KBM-7 (cell line): ENCODE measurements at regions not wholly inside any gene's neighbourhood (a gene's known extent, or its start where the extent isn't known, plus 50 kb on each side); places are given as distances from the start of the nearest gene placed in this dataset.
"Not testable (repeated sequence)": the region's sequence is repeated elsewhere in the genome, so short reads cannot be mapped to it uniquely, and the experiment has no call there.

Source experiments
- DNase-seq: peaks from one replicate; pipeline ENCODE4 v3.0.0-alpha.2; 2015
- in situ Hi-C: fragments of 300-500 bp; cut with MboI; formaldehyde crosslinking; loops from 2 replicates; pipeline ENCODE4 v1.14.3; 2020; ENCODE audit warnings: low sequenced_read_pairs, low pct_unique_long_range_greater_than_20kb, mixed read lengths

DNA sequence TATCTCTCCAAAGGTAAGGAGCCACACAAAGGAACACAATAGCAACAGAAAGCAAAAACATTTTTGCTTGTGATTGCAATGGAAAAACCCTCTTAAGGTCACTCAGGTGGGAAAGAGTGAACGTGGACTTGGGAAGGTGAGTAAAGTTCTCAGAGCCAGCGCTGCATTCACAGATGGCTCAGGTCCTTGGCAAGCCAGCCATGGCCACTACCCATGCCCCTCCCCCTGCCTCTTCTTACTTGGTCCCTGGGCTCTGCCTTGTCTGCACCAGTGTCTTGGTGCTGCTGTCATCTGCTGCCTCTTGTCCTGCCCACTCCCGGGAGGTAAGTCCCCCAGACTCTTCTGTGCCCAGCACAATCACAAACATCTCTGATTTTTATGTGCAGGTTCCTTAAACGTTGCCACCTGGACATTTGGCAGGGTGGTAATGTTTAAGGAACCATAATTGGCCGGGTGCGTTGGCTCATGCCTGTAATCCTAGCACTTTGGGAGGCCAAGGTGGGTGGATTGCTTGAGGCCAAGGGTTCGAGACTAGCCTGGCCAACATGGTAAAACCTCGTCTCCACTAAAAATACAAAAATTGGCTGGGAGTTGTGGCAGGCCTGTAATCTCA, 74.6 kb downstream of the FEM1C start:
- in situ Hi-C loops: no loop called here
- no peak for DNase-seq

DNA sequence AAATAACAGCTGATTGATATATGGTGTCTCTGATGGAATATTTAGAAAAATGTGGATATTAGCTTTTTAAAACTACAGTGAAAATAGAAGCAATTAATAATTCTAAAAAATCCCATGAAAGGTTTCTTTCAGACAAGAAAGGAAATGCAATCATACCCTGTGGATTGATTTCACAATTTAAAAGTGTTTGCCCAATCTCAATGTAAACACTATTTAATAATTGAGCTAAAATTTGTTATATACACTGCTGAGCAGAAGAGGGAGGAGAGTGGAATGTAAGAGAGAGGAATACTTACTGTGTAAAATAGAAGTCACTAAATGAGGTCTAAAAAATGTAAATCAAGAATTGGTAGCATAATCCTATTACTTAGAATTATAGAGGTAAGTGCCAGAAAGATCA, 76.9 kb downstream of the FEM1C start:
- DNase-seq: no peak
- in situ Hi-C loops: no loop called here

DNA sequence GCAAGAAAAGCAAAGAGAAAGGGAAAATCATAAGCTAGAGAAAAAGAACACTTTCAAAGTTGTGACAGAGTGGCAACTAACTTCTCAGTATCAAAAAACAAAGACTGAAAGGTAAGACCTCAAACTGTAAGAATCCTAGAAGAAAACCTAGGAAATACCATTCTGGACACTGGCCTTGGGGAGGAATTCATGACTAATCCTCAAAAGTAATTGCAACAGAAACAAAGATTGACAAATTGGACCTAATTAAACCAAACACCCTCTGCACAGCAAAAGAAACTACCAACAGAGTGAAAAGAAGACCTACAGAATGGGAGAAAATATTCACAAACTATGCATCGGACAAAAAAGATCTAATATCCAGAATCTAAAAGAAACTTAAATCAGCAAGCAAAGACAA, 79.1 kb downstream of the FEM1C start:
- DNase-seq: no peak
- in situ Hi-C loops: no loop called here

DNA sequence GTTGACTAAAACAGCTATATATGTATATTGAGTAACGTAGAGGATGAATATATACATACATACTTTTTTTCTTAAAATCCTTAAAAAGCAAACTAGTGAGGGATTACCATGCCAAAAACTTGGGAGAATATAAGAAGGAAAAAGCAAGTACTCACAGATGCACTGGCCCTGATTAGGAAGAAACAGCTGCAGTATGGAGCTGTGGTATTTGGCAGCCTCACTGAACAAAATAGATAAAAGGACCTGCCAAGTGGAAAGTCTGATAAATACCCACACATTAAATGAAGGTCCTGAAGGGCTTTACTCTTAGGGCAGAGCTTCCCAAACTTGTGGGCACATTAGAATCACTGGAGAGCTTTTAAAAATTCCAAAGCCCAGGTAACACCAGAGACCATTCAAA, 80.6 kb downstream of the FEM1C start:
- in situ Hi-C loops: no loop called here
- DNase-seq: no peak

DNA sequence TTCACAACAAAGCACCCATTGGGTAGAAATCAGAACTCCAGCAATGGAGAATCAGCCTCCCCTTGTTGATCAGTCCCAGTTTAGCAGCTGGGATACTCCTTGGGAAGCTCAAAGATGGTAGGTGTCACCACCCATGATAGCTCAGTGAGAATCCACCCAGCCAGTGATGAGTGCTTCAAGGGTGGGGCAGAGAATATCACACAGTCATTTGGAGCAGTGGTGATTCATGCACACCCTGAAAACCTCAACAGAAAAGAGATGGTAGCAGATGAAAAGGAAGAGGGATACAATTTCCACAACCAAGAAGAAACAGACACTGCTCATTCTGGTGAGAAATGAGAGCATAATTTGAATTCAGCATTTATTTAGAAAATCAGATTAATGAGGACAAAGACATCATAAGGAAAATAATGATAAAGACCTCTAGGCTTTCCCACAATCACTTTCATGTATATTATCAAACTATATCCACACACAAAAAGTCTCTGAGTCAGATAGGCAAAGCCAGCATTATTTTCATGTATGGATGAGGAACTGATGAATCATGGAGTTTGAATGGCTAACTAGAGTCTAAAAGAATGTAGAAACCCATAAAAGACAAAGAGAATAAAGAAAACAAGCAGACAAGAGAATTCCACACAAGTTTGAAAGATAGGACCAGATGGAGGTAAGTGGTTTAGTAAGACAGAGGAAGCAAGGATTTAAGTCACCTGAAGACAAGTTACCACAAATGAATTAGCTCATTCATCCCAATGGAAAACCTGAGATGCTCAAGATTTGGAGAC, 82.9 kb downstream of the FEM1C start:
- in situ Hi-C loops: no loop called here
- DNase-seq: no peak

DNA sequence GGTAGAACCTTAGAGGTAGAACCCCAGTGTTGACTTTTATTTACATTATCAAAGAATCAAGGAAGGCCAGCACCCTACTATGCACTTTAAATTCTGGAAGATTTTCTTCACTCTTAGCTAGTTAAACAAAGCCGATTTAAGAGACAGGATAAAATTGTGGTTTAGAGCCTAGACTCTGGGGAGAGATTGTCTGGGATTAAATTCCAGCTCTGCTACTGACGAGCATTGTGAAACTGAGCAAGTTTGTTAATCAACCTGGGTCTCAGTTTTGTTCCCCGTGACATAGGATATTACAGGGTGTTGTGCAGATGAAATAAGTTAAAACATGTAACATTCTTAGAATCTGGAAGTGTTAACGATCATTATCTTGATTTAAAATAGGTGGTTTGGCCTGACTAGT, 83.5 kb downstream of the FEM1C start:
- in situ Hi-C loops: no loop called here
- DNase-seq: no peak

DNA sequence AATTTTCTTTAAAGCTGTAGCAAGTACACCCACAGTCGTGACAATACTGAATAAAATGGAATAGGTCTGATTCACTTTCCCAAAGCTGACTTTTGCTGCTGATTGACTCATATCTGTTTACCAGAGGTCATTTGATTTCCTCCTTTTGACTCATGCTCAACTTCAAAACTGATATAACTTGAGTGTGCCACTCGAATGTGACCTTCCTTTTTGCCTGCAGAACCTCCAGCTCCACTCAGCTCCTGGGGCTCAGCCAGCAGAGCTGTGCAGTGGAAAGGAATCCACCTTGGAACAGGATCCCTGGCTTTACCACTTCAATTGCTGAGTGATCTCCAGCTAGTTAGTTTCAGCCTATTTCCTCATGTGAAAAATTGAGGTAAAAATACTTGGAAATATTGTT, 84.1 kb downstream of the FEM1C start:
- in situ Hi-C loops: no loop called here
- no peak for DNase-seq

DNA sequence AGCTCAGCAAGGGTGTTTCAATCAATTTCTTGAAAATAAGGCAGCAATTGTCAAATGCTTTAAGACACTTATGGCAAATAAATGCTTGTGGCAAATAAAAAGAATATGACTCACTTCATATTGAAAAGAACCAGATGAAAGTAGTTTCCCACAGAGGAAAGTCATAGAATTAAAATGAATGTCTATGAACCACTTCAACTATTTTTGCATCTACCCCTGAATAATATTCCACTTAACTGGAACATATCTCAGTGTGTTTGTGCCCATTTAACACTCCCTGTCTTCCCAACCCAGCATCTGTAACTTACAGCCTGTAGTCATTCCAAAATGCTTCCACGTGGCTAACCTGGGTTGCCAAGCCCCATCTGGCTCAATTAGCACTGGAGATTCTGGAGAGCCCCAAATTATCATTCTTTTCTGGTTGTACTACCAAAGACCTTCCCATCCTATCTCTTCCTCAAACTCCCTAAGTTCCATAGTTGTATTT, 84.7 kb downstream of the FEM1C start:
- in situ Hi-C loops: no loop called here

DNA sequence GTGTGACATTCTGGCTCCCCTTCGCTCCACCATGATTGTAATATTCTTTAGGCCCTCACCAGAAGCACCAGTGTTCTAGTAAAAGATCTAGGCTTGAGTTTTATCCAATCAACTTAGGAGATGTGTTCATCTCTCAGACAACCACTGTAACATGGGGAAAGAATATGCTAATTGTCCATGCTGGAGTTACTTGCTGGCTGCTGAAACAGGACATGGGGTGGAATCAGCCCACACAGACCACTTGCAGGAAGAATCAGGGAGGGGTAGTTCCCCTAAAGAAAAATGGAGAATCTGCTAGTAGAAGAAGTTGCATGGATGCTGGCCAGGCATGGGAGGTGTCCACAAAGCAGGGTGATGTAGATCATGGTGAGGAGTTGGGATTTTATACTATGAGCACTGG, 86.2 kb downstream of the FEM1C start:
- no peak for DNase-seq
- in situ Hi-C loops: no loop called here

More for the DNA sequence above, 84.7 kb downstream of the FEM1C start:
- no peak for DNase-seq

DNA sequence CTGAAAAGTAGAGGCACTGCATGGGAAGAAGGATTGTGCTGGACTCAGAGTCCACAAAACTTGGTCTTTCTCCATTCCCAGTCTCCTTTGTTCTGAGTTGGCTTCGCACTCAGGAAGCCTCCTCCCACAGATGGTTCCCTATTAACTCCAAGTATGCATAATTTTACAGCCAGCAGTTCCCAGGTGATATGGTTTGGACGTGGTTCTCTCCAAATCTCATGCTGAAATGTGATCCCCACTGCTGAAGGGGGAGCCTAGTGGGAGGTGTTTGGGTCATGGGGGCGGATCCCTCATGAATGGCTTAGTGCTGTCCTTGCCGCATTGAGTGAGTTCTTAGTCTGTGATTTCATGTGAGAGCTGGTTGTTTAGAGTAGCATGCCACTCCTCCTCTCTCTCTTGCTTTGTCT, 86.6 kb downstream of the FEM1C start:
- no peak for DNase-seq
- in situ Hi-C loops: no loop called here

DNA sequence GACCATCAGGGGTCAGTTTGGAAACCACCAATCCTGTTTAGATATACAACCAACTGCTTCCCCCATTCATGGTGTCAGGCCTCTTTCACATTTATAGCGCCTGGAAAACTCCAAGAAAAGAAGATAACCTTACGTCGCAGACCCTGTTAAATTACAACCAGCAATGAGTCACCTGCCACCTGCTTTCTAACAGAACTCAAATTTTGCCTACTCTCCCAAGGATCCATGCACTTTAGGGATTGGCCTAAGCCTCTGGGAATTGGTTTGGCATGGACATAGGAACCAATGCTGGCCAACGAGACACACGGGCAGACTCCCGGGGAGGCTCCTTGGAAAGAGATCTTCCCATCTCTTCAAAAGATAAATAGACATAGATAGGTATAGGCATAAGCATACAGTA, 87.0 kb downstream of the FEM1C start:
- in situ Hi-C loops: no loop called here
- no peak for DNase-seq

DNA sequence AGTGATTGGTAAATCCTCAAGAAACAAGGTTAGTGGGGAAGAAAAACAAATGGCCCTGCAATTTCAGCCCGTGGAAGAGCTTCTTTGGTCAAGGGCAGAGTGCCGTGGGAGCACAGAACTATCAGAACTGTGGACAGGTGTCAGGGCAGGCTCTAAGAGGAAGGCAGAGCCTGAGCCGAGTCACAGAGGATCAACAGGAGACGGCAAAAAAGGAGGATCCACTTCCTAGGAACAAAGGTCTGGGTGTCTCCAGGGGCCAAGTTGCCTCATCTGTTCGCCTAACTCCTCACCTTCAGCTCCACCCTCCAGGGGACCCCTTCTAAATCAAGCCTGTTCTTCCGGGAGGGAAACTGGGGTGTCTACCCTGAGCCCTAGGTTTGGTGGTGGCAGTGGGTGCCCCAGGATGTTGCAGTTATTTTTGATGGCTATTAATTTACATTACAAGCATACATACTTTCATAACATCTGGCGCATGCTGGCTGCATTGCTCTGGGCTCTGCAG, 88.0 kb downstream of the FEM1C start:
- no peak for DNase-seq
- in situ Hi-C loops: no loop called here

DNA sequence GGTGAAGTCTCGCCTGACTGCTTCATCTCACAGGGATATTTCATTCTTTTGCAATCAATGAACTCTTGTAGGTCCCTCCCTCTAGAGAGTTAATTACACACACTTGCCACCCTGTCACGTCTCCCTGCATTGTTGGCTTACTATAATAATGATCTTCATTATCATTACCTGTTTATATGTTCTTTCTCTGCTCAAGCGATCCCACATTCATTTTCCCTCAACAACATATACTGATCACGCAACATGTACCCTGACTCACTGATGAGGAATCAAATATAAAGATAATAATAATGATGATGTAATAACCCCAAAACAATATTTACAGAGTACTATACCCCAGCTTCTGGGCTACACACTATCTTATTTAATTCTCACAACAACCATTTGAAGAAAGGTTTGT, 88.5 kb downstream of the FEM1C start:
- no peak for DNase-seq
- in situ Hi-C loops: no loop called here

DNA sequence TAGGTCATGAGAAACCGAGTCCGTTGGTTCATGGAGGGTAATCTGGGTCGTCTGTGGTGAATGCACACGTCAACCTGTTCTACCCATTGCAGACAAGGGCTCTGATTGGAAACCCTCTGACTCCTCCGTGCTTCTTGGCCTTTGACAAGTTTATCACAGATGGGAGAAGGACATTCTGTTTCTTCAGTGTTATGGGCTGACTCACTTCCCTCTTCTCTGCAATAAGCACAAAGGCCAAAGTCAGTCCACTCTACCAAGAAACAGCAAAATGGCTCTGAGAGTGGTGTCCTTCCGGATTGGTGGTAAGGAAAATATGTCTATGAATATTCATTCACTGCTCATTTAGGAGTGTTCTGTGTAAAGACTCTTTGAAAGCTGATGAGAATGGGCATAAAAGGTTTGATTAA, 89.3 kb downstream of the FEM1C start:
- in situ Hi-C loops: no loop called here
- DNase-seq: no peak

DNA sequence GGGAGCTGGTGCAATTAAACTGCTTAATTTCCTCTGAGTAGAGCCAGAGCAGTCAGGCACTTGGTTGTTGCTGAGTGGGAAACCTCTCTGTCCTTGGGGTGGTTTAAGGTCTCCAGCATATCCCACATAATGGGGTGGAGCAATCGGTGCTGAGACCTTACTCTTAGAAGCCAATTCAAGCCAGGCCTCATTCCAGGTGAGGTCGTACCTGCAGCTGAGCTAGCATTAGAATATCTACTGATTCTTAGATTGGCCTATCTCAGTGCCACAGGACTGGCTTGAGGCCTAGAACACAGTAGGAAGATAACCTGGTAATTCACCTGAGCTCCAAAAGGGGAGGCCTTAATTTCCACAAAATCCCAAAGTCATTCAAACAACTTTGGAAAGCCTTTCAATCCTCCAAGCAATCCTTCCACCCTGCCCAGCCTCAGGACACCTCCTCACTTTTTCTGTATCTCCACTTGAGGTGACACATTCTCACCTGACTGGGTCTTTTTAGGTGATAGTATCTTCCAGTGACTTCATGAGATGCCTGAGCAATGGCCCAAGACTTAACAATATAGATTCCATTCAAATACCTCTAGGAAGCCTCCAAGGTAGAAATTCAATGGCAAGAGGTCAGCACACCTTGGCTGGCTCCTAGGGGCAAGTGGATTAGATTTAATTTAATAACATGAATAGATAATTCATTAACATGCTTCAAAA, 91.0 kb downstream of the FEM1C start:
- DNase-seq: no peak
- in situ Hi-C loops: no loop called here

DNA sequence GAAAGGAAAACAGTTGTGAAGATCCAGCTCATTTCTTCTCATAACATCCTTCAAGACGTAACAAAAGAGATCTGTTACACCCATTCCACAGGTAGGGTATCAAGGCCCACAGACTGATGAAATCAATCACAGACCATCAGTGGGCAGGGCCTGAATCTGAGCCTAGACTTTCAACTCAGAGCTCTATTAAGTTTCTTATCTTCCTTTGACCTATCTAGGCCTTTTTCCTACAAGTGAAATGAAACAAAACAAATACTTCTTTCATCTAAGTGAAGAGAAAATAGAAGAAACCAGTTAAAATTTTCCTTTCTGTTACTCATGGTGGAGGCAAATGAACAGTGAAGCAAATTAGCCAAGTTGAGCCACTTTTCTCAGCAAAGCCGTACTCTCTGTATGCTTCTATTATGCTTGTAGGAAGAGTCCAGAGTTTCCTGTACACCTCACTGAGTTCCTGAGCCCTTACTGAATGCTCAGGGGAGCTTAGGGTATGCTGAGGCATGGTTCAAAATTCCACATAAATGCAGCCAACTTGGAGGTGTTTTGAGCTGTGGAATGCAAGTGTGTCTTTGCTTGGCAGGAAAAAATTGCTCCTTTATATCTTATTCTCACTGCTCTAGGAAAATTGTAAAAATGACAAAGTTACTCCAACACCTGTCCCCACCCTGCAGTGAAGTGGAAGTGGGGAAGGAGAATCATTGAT, 91.9 kb downstream of the FEM1C start:
- no peak for DNase-seq
- in situ Hi-C loops: no loop called here

DNA sequence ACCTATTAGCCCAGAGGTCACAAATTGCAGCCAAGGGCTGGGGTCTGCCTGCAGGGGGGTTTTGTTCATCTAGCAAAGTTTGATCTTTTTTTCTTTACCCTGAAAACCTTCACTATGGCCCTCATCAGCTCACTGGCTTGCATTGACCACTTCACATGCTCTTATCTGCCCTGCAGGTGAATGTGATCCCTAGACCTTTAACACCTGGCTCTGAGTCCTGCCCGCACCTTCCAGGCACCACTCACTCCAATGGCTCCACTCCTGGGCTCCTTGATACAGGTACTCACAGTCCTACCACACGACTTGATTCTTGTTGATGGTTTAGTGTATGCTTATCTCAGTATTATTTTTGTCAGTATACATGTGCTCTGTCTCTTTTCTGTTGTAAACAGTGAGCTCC, 92.5 kb downstream of the FEM1C start:
- no peak for DNase-seq
- in situ Hi-C loops: no loop called here

DNA sequence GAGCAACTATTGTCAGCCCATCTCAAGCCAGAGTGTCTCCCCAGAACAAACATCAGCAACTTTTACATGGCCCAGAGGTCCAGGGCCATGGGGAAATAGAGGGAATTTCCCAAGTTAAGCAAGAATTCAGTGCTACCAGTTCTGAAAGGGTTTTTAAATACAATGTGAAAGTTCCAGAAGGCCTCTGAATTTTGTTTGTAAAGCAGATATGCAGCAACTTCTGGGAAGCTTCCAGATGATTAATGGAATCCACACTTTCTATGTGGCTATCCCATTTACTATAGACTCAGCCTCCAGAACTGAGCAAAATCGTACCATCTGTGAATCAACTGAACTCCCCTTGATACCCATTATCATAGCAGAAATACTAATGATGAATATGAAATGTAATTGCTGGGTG, 93.8 kb downstream of the FEM1C start:
- no peak for DNase-seq
- in situ Hi-C loops: no loop called here

DNA sequence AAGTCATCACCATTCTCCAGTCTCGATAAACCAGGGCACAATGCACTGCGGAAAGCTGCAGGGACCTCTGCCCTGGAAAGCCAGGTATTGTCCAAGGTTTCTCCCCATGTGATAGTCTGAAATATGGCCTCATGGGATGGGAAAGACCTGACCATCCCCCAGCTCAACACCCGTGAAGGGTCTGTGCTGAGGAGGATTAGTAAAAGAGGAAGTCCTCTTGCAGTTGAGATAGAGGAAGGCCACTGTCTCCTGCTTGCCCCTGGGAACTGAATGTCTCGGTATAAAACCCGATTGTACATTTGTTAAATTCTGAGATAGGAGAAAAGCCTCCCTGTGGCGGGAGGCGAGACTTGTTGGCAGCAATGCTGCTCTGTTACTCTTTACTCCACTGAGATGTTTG, 95.9 kb downstream of the FEM1C start:
- peak; percentile 62 for DNase-seq
- in situ Hi-C loops: not testable (repeated sequence)
